HG03108 (cell line): ENCODE measurements at regions not wholly inside any gene's neighbourhood (a gene's known extent, or its start where the extent isn't known, plus 50 kb on each side); places are given as distances from the start of the nearest gene placed in this dataset.
"Not testable (repeated sequence)": the region's sequence is repeated elsewhere in the genome, so short reads cannot be mapped to it uniquely, and the experiment has no call there.

Source experiments
- ATAC-seq: cut with Tn5 transposase; IDR thresholded peaks from one replicate; pipeline ENCODE4 v1.9.1; 2021; ENCODE audit warnings: moderate library complexity; ENCODE audit not compliant: unreplicated experiment

DNA sequence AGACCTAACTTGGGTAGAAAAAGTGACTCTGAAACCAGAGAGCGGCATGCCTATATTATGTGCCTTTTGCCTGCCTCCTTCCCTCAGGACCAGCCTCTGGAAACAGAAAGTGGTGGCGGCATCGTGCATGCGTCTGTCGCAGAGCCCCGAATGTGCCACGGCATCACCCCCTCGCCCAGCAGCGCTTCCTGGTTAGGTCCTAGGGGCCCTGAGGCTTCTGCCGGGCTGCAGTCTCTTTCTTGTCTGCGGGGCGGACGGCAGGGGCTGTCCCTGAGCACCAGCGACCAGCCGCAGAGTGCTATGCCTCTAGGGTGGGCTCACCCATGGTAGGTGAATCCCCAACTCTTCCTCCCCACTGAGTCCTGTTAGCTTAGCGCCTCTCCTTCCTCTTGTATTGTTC is 68.7 kb downstream of the VSIG4 start:
- ATAC-seq, result no peak

DNA sequence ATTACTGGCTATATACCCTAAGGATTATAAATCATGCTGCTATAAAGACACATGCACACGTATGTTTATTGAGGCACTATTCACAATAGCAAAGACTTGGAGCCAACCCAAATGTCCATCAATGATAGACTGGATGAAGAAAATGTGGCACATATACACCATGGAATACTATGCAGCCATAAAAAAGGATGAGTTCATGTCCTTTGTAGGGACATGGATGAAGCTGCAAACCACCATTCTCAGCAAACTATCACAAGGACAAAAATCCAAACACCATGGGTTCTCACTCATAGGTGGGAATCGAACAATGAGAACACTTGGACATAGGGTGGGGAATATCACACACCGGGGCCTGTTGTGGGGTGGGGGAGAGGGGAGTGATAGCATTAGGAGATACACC is 72.7 kb downstream of the VSIG4 start:
- not testable (repeated sequence) for ATAC-seq

GRCh38 chrX:65961714-65962113 is 78.2 kb downstream of the VSIG4 start:
- ATAC-seq, result no peak

DNA sequence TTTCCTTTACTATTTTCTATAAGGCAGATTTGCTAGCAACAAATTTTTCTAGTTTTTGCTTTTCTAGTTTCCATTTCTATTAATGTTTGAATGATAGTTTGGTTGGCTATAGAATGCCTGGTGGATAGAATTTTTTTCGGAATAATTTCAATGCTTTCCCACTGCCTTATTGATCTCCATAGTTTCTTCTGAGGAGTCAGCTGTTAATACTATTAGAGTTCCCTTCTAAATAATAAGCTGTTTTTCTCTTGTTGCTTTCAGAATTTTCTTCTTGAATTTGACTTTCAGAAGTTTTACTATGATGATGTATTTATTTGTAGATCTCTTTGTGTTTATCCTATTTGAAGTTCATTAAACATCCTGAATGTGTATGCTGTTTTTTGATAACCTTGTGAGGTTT is 91.8 kb downstream of the VSIG4 start:
- ATAC-seq, result no peak

DNA sequence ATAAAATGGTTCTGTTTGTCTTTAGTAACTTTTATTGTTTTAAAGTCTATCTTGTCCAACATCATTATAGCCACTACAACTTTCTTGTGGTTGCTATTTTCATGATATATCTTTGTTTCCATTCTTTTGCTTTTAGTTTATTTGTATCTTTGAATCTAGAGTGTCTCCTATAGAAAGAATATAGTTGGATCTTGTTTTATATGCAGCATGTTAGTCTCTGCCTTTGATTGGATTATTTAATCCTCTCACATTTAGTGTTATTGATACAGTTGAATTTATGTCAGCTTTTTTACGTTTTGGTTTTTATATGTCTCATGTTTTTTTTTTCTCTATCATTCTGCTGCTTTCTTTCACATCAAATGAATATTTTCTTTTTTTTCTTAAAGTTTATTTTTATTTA is 98.1 kb downstream of the VSIG4 start:
- no peak for ATAC-seq

DNA sequence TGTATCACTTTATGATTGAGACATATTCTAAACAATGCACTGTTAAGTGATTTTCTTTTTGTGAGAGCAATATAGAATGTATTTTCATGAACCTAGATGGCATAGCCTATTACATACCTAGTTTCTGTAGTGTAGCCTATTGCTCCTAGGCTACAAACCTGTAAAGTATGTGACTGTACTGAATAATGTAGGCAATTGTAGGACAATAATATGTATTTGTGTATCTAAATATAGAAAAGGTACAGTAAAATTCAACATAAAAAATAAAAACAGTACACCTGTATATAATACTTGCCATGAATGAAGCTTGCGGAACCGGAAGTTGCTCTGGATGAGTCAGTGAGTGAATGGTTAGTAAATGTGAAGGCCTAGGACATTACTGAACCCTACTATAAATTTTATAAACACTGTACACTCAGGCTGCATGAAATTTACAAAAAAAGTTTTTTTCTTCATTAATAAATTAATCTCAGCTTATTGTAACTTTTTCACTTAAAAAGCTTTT is 106.7 kb downstream of the VSIG4 start:
- ATAC-seq, result no peak

- no peak for ATAC-seq
Observed at GRCh38 chrX:65932173-65933084, 107.5 kb downstream of the VSIG4 start.

GRCh38 chrX:65928522-65928921 is 111.4 kb downstream of the VSIG4 start:
- ATAC-seq, result no peak

DNA sequence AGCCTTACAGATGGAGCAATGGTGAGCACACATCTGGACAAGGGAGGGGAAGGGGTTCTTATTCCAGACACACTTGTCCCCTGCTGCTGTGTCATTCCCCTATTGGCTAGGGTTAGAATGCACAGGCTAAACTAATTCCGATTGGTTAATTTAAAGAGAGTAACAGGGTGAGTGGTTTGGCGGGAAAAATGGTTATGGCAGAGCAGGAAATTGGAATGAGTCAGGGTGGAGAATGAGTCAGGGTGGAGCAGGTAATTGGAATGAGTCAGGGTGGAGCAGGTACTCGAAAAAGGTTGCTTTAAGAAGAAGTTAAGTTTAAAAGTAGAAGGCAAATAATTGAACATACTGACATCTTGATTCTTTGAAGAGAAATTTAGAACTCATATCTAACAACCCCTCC is 112.5 kb downstream of the VSIG4 start:
- not testable (repeated sequence) for ATAC-seq

DNA sequence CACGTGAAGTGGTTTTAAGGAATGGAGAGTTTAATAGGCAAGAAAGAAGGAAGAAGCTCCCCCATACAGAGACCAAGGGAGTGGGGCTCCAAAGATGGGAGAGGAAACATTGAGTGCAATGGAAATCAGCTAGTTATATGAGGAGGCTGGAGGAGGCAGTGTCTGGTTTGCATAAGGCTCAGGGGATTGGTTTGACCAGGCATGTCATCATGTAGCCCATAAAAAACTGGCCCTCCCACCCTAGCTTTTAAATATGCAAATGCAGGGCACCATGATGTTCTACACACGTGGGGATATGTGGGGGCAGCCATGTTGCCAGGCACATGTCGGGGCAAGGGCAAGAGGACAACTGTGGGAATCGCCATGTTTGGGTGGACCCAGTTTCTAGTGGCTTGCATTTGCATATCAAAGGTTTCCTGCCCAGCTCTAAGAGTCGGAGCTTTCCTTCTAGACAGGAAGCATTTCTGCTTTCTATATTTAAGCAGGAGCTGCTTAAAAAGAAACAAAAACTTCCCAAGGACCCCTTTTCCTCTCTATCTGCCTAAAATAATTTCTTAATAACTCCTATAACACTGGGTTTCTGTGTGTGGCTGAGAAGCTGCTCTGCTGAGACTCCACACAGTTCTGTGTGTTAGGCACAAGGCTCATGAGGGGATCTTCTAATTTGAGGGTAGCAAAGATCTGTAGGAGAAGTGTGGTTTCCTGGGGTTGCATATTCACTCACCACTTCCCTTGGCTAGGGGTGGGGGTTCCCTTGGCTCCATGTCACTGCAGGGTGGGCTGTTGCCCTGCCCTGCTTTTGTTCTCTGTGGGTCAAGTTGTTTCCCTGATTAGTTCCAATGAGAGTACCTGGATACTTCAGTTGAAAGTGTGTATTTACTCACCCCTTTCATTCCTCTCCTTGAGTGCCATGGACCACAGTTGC is 113.5 kb downstream of the VSIG4 start:
- no peak for ATAC-seq

DNA sequence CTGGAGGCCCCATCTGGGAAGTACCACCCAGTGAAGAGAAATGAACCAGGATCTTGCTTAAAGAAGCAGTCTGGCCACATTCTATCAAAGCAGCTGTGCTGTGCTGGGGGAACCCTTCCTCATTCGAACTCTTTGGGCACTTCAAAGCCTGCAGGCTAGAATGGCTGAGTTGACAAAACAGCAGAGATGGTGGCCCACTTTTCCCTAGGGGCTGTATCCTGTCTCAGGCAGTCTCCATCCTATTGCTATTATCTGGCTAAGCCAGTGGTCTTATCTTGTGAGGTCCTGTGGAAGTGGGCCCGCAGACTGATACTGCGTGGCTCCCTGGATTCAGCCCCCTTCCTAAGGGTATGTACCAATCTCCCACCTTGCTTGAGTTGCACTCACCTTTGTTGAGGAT is 114.3 kb downstream of the VSIG4 start:
- ATAC-seq, result no peak

DNA sequence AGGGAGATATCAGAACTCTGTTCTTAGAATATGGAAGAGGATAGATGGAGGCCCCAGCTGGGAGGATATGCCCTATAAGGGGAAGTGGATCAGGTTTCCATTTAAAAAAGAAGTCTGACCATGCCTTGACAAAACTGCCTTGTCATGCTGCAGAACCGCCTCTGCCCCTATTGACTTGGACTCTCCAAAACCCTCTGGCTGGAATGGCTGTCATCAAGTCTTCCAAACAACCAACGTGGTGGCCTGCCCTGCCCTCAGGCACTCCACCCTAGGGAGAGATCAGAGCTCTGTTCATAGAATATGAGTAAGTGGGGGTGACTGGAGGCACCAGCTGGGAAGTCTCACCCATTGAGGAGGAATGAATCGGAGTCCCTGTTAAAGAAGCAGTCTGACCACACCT is 114.9 kb downstream of the VSIG4 start:
- no peak for ATAC-seq

- no peak for ATAC-seq
Observed at GRCh38 chrX:65921363-65921762, 118.5 kb downstream of the VSIG4 start.

GRCh38 chrX:65920620-65921019 is 119.3 kb downstream of the VSIG4 start:
- no peak for ATAC-seq

DNA sequence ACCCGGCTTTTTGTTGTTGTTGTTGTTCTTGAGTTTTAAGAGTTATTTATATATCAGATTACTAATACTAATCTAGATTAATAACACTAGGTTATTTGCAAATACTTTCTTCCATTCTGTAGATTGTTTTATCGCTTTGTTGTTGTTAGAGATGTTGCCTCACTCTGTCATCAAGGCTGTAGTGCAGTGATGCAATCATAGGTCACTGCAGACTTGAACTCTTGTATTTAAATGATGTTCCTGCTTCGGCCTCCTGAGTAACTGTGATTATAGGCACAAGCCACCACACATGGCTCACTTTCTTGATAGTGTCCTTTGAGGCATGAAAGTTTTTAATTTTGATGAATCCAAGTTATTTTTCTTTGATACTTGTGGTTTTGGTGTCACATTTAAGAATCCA is 129.0 kb downstream of the VSIG4 start:
- no peak for ATAC-seq

DNA sequence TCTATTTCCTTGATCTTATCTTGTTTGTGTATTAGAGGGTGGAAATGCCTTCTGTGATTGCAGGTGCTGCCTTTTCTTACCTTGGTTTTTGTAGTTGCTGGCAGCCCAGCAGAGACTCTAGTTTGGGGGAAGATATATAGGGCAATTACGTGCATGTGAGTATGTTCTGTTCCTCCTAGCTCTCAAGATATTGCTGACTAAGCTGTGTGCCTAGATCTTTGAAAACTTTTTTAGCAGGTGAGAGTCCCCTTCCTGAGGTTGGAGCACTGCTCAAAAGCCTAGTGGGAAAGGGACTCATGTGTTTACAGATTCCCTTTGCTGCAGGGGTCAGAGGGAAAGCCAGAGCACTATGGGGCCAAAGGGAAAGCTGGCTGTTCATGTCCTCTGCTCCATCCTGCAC is 136.1 kb downstream of the VSIG4 start:
- no peak for ATAC-seq

- ATAC-seq, result no peak
Observed at GRCh38 chrX:65902011-65902410, 137.9 kb downstream of the VSIG4 start.

- ATAC-seq, result no peak
Observed at GRCh38 chrX:65900850-65901844, 138.7 kb downstream of the VSIG4 start.

- no peak for ATAC-seq
Observed at GRCh38 chrX:65894133-65894532, 145.7 kb downstream of the VSIG4 start.

- ATAC-seq, result not testable (repeated sequence)
Observed at GRCh38 chrX:65891817-65892216, 148.1 kb downstream of the VSIG4 start.
